ENCODE measurements at regions not wholly inside any gene's neighbourhood (a gene's known extent, or its start where the extent isn't known, plus 50 kb on each side); places are given as distances from the start of the nearest gene placed in this dataset.
"Not testable (repeated sequence)": the region's sequence is repeated elsewhere in the genome, so short reads cannot be mapped to it uniquely, and the experiment has no call there.

- Histone ChIP-seq H3K27me3 (no peaks in the 10 kb centered on the region), H3K27ac (no peak overlapping the region), H3K4me1 (peaks cover 4% of the 10 kb centered on the region), H3K9me3 (no peaks in the 10 kb centered on the region), H3K36me3 (replicated peaks in 1 of 2; ENCODE audit: insufficient read depth in 1 of 2, low read depth in 2 of 2) (no peaks in the 10 kb centered on the region), H3K4me3 (no peak overlapping the region)
- DNase-seq (peak in 1 of 4 donors; percentile 16), ATAC-seq (peak; percentile 30)
- 18 to 40% methylated on average over 1 of the region's 1 CpG for WGBS, 2 donors
- no peak for TF ChIP-seq POLR2A (IDR thresholded peaks at IDR 0.05)
- TF ChIP-seq, protein P1, sequence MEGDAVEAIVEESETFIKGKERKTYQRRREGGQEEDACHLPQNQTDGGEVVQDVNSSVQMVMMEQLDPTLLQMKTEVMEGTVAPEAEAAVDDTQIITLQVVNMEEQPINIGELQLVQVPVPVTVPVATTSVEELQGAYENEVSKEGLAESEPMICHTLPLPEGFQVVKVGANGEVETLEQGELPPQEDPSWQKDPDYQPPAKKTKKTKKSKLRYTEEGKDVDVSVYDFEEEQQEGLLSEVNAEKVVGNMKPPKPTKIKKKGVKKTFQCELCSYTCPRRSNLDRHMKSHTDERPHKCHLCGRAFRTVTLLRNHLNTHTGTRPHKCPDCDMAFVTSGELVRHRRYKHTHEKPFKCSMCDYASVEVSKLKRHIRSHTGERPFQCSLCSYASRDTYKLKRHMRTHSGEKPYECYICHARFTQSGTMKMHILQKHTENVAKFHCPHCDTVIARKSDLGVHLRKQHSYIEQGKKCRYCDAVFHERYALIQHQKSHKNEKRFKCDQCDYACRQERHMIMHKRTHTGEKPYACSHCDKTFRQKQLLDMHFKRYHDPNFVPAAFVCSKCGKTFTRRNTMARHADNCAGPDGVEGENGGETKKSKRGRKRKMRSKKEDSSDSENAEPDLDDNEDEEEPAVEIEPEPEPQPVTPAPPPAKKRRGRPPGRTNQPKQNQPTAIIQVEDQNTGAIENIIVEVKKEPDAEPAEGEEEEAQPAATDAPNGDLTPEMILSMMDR (IDR thresholded peaks at IDR 0.05), result no peak
- intact Hi-C loops (cut with DNase I), result no loop called here
Measured at GRCh38 chr5:32534041-32534440, 51.3 kb upstream of the SUB1 start.

DNA sequence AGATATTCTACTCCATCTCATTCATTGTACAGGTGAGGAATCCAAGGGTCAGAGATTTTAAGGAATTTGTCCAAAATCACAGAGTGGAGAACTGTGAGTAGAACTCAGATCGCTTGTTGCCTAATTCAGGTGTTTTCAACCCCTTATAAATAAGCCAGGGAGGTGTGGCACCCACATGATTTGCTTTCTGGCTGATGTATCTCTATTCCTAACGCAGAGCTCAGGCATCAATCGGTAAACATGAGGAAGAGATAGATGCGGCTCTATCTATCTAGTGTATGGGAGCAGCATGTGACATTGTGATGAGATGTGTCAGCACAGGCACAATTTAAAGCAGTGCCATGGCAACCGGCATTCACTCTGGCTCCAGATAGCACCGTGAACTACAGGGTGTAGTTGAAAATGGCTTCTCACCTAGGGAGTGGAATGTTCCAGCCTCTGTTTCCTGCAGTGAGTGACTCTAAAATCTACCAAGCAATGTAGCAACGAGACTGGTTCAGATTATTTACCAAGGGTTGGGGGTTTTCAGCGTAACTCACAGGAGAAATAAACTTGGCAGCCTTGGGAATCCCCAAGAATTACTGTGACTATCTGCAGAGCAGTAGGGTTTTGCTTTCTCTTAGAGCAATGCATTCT is 53.4 kb upstream of the SUB1 start:
- DNase-seq (no peak), ATAC-seq (no peak)
- H3K9me3 ChIP-seq, result no peaks in the 10 kb centered on the region
- H3K36me3 ChIP-seq (replicated peaks in 1 of 2; ENCODE audit: insufficient read depth in 1 of 2, low read depth in 2 of 2), result no peaks in the 10 kb centered on the region
- H3K4me1 ChIP-seq, result peaks cover 4% of the 10 kb centered on the region
- intact Hi-C loops (cut with DNase I), result no loop called here
- H3K4me3 ChIP-seq, result no peak overlapping the region
- H3K27ac ChIP-seq, result no peak overlapping the region
- no peak for TF ChIP-seq POLR2A (IDR thresholded peaks at IDR 0.05)
- TF ChIP-seq, protein P1 (IDR thresholded peaks at IDR 0.05), result no peak
- WGBS, 2 donors, result 32 to 35% methylated on average over 8 of the region's 8 CpGs
- H3K27me3 ChIP-seq, result no peaks in the 10 kb centered on the region

DNA sequence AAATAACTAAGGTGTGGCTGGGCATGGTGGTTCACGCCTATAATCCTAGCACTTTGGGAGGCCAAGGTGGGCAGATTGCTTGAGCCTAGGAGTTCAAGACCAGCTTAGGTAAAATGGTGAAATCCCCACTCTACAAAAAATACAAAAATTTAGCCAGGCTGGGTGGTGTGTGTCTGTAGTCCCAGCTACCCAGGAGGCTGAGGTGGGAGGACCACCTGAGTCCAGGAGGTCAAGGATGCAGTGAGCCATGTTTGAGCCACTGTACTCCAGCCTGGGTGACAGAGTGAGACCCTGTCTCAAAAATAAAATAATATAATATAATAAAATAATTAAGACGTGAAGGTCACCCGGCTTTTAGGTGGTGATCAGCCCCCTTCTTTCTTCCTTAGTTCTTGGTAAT is 58.0 kb upstream of the SUB1 start:
- ATAC-seq; DNase-seq; H3K27ac ChIP-seq; intact Hi-C loops (cut with DNase I); H3K4me1 ChIP-seq; H3K9me3 ChIP-seq; H3K4me3 ChIP-seq; H3K27me3 ChIP-seq; H3K36me3 ChIP-seq (replicated peaks in 1 of 2; ENCODE audit: insufficient read depth in 1 of 2, low read depth in 2 of 2): not testable (repeated sequence)
- WGBS, 2 donors, result 69 to 84% methylated on average over 3 of the region's 3 CpGs

DNA sequence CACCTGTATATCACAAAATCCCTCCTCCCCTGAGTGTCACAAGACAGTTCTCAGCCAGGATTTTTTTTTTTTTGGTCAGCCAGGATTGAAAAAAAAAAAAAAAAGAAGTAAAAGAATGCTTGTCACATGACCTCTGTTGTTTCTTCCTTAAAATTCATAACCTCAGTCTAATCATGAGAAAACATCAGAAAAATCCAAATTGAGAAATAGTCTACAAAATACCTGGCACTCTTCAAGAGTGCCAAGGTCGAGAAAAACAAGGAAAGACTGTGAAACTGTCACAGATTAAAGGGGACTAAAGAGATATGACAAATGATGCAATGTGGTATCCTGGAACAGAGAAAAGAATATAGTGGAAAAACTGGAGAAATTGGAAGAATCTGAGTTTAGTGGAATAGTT is 58.5 kb upstream of the SUB1 start:
- no peak for TF ChIP-seq POLR2A (IDR thresholded peaks at IDR 0.05)
- TF ChIP-seq, protein P1 (IDR thresholded peaks at IDR 0.05), result no peak
- WGBS, 2 donors, result 7 to 11% methylated on average over 1 of the region's 1 CpG
- no peaks in the 10 kb centered on the region for H3K36me3 ChIP-seq (replicated peaks in 1 of 2; ENCODE audit: insufficient read depth in 1 of 2, low read depth in 2 of 2)
- no peak for ATAC-seq
- no peaks in the 10 kb centered on the region for H3K27me3 ChIP-seq
- no peak for DNase-seq
- H3K4me3 ChIP-seq, result no peak overlapping the region
- intact Hi-C loops (cut with DNase I), result no loop called here
- peaks cover 4% of the 10 kb centered on the region for H3K4me1 ChIP-seq
- H3K9me3 ChIP-seq, result no peaks in the 10 kb centered on the region
- no peak overlapping the region for H3K27ac ChIP-seq

DNA sequence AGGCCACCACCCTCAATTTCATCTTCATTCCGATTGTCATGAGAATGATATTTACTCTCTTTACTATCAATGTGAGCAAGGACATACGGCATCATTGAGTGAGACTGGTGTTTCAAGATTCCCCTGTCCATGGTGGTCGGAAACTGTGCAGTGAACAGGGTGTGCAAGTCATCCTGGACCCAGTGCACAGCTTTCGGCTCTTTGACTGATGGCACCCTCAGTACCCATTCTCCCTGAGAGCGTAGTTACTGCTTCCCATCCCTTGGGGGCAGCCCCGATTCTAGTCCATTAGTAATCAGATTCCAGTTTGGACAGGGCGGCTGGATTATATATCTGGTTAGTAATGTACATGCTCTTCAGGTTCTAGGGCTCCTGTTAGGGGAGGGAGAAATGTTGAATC is 61.7 kb upstream of the SUB1 start:
- Histone ChIP-seq H3K36me3 (replicated peaks in 1 of 2; ENCODE audit: insufficient read depth in 1 of 2, low read depth in 2 of 2) (no peaks in the 10 kb centered on the region), H3K27ac (no peak overlapping the region), H3K4me3 (no peak overlapping the region), H3K4me1 (no peaks in the 10 kb centered on the region), H3K9me3 (no peaks in the 10 kb centered on the region), H3K27me3 (no peaks in the 10 kb centered on the region)
- TF ChIP-seq, protein P1 (IDR thresholded peaks at IDR 0.05), result no peak
- TF ChIP-seq POLR2A (IDR thresholded peaks at IDR 0.05), result no peak
- 66 to 72% methylated on average over 7 of the region's 7 CpGs for WGBS, 2 donors
- DNase-seq (no peak), ATAC-seq (no peak)
- intact Hi-C loops (cut with DNase I), result no loop called here

All from body of pancreas (tissue), 4 donors.